GM12892 (cell line): ENCODE measurements at regions not wholly inside any gene's neighbourhood (a gene's known extent, or its start where the extent isn't known, plus 50 kb on each side); places are given as distances from the start of the nearest gene placed in this dataset.
"Not testable (repeated sequence)": the region's sequence is repeated elsewhere in the genome, so short reads cannot be mapped to it uniquely, and the experiment has no call there.

Source experiments
- DNase-seq: peaks from one replicate; pipeline ENCODE4 v3.0.0; 2011; ENCODE audit not compliant: insufficient read length
- FAIRE-seq: peaks from 2 replicates; lab custom pipeline; 2011; peaks lifted over from hg19 to GRCh38; lab: Jason Lieb, UNC
- POLR2A ChIP-seq: IDR thresholded peaks from 2 replicates; pipeline ENCODE4 v1.6.1; 2011; ENCODE audit warnings: low read depth, low read length, control low read depth
- POLR2AphosphoS5 ChIP-seq: IDR thresholded peaks from 2 replicates; pipeline ENCODE4 v1.6.1; 2011; ENCODE audit warnings: low read depth, low read length, control low read depth
- TAF1 ChIP-seq: IDR thresholded peaks from 2 replicates; pipeline ENCODE4 v1.6.1; 2011; ENCODE audit warnings: low read depth, mild to moderate bottlenecking, control low read depth, low read length, borderline replicate concordance

DNA sequence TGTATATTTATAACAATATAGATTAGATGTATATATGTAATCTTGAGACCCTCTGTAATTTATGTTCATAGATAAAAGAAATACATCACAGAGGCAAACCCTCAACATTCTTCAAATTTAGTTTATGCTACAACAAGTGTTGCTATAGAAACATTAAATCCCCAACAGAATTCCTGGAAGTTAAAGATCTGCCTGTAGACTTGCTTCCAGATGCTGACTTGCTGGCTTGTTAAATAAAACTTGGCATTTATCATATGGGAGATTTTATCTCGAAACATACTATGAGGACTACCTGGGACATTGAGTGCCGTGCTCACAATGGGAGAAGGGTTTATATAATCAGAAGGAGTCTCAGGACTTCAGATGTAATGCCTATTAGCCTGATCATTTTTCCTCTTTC, 136.3 kb upstream of the PLXNC1 start:
- TF ChIP-seq POLR2AphosphoS5: no peak
- TF ChIP-seq POLR2A: no peak
- TF ChIP-seq TAF1: no peak
- DNase-seq (no peak), FAIRE-seq (no peak)

DNA sequence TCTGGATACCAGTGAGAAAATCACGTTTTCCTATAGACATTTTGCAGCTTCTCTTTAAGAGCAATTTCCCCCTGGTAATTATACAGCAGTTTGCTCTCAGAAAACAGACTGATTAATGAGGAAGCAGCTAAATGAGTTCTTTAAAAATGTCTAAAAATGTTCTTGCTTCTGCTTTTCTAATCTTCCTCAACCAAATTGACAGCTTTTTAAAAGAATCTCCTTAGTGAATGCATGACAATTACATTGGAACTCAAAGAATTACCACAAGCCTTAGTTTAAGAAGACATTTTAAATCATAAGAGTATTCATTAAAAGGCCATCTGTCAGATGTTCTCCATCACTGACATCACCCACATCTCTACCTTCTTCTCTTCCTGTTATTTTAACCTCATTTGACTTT, 135.8 kb upstream of the PLXNC1 start:
- DNase-seq (no peak), FAIRE-seq (no peak)
- TF ChIP-seq POLR2A: no peak
- TF ChIP-seq TAF1: no peak
- TF ChIP-seq POLR2AphosphoS5: no peak

DNA sequence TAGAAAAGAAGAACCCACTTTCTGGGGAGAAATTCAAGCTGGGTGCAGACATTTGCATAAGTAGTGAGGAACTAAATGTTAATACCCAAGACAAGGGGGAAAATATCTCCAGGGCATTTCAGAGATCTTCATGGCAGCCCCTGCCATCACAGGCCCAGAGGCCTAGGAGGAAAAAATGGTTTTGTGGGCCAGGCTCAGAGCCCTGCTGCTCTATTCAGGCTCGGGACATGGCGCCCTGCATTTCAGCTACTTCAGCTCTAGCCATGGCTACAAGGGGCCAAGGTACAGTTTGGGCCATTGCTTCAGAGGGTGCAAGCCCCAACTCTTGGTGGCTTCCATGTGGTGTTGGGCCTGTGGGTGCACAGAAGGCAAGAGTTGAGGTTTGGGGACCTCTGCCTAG, 131.1 kb upstream of the PLXNC1 start:
- DNase-seq: not testable (repeated sequence)

DNA sequence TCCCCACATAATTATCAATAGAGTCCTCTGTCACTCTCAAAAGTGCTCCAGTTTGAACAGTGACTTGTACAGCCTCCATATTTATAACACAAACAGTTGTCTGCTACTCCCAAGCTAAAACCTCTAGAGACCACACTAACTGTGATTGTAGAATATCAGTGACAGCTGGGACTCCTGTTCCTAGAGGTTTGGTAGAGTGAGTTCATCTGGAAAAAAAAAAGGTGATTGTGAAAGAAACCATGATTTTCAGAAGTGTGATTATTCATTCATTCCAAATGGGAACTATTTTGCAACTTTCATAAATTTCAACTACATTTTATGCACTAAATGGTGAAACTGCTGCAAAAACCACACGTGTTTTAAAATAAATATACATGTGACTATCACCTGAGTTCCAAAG, 128.0 kb upstream of the PLXNC1 start:
- DNase-seq (no peak), FAIRE-seq (no peak)
- no peak for TF ChIP-seq TAF1
- TF ChIP-seq POLR2A: no peak
- no peak for TF ChIP-seq POLR2AphosphoS5

More for the DNA sequence above, 131.1 kb upstream of the PLXNC1 start:
- not testable (repeated sequence) for FAIRE-seq

DNA sequence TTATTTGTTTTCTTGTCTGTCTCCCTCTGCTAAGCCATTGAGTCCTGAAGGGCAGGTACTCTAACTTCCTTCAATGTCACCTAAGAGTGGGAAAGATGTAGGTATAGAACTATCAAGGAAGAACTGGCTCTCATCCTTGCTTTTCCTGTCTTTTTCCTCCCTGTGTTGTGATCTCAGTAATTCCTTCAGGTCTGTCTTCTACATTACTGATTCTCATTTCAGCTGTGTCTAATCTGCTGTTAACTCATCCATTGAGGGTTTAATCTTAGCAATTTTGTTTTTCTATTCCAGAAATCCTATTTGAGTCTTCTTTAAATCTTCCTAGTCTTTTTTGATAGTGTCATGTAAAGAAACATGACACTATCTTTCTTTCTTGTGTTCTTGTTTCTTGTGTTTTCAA, 124.5 kb upstream of the PLXNC1 start:
- FAIRE-seq: no peak
- no peak for TF ChIP-seq TAF1
- TF ChIP-seq POLR2A: no peak
- no peak for TF ChIP-seq POLR2AphosphoS5
- DNase-seq: no peak

DNA sequence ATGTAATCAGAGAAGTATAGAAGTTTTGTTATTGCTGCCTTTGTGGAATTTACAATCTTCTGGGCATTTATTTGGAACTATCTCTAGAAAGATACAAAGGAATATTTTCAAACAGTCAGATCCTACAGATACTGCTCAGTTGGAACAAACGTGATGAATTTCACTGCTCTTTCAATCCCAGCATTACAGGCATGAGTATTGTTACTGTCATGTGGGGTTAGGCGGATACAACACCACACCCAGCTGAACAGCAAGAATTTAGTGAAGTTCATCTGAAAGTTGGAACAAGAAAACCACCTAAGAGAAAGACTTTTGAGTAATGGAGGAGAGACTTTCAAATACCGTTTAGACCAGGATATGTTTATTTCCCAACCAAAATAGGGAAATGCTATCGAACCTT, 123.3 kb upstream of the PLXNC1 start:
- DNase-seq (no peak), FAIRE-seq (no peak)
- no peak for TF ChIP-seq TAF1
- no peak for TF ChIP-seq POLR2A
- TF ChIP-seq POLR2AphosphoS5: no peak

DNA sequence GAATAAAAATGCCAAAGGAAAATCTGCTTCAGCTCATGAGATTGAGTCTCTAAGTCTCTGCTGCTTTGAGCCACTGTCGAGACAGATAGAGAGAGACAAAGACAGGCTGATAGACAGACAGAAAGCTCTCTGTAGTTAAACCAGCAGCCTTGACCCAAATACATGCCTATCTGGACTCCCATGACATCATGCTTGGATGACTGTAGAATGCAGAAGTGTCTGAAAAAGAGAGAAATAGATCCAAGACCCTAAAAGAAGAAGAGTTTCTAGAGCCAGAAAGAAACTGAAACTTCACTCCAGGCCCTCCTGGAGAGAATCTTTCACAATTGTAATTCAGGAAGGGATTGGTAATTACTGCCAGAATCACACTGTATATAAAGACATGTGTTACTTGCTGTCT, 122.6 kb upstream of the PLXNC1 start:
- FAIRE-seq (no peak), DNase-seq (no peak)
- TF ChIP-seq TAF1: no peak
- TF ChIP-seq POLR2AphosphoS5: no peak
- no peak for TF ChIP-seq POLR2A

DNA sequence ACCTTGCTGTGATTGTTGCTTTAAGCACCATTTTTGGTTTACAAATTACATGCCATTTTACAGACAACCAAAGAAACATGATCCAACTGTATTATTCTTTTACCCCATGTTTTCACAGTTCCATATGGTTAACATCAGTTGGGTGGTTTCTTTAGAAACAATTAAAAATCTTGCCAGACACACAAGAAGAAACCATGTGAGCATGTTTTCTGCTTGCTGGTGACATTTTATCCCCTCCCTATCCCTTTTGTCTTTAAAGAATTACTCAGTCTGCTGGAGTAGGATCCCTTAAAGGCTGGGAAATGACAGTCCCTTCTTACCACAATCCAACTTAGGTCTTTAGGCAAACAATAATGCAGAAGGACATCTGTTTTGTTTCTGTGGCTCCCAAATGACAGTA, 121.8 kb upstream of the PLXNC1 start:
- TF ChIP-seq POLR2A (no peak), POLR2AphosphoS5 (no peak), TAF1 (no peak)
- no peak for FAIRE-seq
- no peak for DNase-seq

DNA sequence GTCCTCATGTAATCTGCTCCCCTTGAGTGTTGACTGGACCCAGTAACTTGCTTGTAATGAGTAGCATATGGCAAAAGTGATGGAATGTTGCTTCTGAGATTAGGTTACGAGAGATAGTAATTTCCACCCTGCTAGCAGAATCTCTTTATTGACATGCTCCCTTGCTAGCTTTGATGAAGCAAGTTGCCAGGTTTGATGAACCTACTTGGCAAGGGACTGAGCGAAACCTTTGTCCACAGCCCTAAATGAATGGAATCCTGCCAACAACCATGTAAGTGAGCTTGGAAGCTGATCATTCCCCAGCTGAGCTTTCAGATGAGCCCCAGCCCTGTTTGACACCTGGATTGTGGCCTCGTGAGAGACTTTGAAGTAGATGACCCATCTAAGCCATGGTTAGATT, 120.8 kb upstream of the PLXNC1 start:
- FAIRE-seq (no peak), DNase-seq (no peak)
- TF ChIP-seq TAF1: no peak
- no peak for TF ChIP-seq POLR2A
- no peak for TF ChIP-seq POLR2AphosphoS5

DNA sequence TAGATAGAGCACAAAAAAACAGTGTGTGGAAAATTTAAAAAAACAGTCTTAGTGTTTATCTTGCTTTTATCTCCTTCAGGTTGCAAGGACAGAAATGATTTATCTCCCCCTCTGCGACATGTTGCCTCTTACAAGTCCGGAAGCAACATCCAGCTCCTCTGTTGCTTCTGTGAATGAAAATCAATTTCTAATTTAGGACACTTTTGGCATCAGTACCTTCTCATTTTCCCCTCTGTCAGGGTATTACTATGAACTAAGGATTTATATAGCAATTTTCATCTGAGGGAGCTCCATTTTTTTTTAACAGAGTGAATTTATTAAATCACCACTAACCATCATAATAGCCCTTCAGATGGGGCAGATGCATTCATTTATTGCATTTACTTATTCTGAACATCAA, 116.6 kb upstream of the PLXNC1 start:
- no peak for FAIRE-seq
- TF ChIP-seq POLR2AphosphoS5: no peak
- no peak for TF ChIP-seq TAF1
- TF ChIP-seq POLR2A: no peak
- DNase-seq: no peak

DNA sequence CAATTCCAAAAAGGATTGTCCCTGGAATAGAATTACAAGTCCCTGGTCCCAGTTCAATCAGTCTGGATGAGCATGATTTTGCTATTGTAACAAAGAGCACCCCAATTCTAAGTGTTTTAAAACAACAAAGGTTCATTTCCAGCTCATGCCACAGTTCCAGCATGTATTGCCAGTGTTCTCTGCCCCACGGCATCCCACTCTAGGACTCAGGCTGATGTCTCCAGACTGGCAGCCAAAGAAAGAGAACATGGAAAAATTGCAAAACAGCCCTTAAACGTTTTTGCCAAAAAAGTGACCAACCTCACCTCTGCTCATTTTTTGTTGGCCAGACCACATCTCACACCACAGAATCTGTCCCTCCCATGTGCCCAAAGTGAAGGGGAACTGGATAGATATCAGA, 116.0 kb upstream of the PLXNC1 start:
- FAIRE-seq (no peak), DNase-seq (no peak)
- TF ChIP-seq TAF1: no peak
- no peak for TF ChIP-seq POLR2AphosphoS5
- no peak for TF ChIP-seq POLR2A

DNA sequence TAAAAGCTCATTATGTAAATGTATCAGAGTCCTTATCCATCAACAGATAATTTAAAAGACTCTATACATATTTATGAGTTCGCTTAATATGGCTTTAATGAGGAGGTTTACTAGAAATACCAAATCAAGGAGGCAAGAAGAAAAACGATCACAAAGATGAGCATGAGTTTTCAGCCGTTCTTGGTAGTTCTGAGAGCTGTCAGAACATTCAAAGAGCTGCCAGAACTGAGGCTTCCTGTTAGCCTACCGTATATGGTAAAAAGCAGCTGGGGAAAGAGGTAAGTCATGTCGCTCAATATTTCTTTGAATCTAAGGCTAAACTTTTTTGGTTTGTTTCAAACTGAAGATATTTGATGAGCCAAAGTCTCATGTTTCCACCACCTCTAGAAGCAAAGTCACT, 115.3 kb upstream of the PLXNC1 start:
- DNase-seq: no peak
- no peak for FAIRE-seq
- TF ChIP-seq POLR2A (no peak), TAF1 (no peak), POLR2AphosphoS5 (no peak)

DNA sequence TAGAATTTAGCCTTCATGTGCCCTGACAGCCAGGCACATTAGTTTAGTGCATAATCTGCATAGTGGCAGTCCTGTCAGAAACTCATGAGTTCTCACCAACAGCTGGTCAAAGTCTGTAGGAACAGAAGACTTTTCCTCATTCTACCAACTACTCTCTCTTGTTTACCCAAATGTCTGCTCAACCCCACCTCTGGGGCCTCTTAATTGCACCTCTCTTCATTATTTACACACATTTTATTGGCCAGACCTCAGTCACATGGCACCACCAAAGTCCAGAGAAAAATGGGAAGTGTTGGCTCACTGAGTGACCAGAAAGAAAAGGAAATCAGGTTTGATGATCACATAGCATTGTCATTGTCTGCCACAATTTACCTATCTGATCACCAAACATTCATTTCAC, 114.6 kb upstream of the PLXNC1 start:
- no peak for FAIRE-seq
- TF ChIP-seq POLR2AphosphoS5 (no peak), POLR2A (no peak), TAF1 (no peak)
- no peak for DNase-seq

DNA sequence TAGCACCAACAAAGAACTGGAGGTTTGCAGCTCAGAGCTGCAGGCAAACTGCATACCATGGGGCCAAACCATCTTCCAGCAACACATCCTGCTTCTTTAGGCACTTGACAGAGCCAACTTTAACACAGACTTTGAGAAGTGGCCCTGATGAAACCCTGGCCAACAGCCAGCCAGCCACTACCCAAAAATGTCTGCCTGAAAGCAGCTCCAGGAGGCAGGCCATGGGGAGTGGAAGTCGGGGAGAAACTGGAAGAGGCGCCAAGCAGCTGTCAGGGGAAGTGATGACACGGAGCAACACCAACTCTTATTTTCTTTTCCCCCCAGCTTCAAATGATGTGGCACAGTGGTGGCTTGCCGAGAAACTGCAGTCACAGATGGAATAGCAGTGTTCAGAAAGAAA, 110.9 kb upstream of the PLXNC1 start:
- DNase-seq (no peak), FAIRE-seq (no peak)
- TF ChIP-seq POLR2AphosphoS5 (no peak), POLR2A (no peak), TAF1 (no peak)
